ENCODE measurements at regions not wholly inside any gene's neighbourhood (a gene's known extent, or its start where the extent isn't known, plus 50 kb on each side); places are given as distances from the start of the nearest gene placed in this dataset.

DNA sequence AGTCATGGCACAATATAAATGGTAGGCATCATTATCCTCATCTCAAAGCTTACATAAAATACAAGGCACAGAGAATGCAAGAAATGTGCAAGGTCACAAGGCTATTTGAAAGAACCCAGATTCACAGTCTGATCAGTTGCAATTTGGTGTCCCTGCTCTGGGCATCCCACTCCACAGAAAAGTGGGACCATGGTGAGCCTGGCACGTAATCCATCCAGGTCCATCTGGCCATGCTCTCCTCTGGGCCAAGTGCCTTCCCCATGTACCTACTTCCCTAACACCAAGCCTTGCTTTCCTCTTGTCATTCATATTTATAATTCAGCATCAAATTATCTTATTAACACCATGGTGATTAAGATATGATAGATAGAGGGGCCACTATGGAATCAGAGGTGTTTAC, 390.0 kb downstream of the CDH11 start:
- H3K4me3 ChIP-seq (ENCODE audit: control insufficient read depth in 2 of 3, extremely low read depth in 1 of 3, insufficient read depth in 2 of 3, low read depth in 1 of 3, low read length in 3 of 3), result no peak overlapping the region
- no peaks in the 10 kb centered on the region for H3K79me2 ChIP-seq (ENCODE audit: control insufficient read depth, insufficient read depth, low read length)
- no peak for DNase-seq (ENCODE audit: low read depth, low spot score)
- no peak for FAIRE-seq
- H3K4me1 ChIP-seq (ENCODE audit: control insufficient read depth, extremely low read depth, insufficient read depth, low read length), result no peaks in the 10 kb centered on the region
- no peaks in the 10 kb centered on the region for H3K27me3 ChIP-seq (ENCODE audit: control insufficient read depth, extremely low read depth, insufficient read depth, low read length)
- no peak overlapping the region for H3K4me2 ChIP-seq (ENCODE audit: control insufficient read depth, extremely low read depth, insufficient read depth, low read depth, low read length)
- no peak overlapping the region for H2AFZ ChIP-seq (ENCODE audit: control insufficient read depth, low read length)
- no peaks in the 10 kb centered on the region for H3K9me1 ChIP-seq (ENCODE audit: control insufficient read depth, extremely low read depth, insufficient read depth, low read length)
- H3K9ac ChIP-seq (ENCODE audit: control insufficient read depth, extremely low read depth, insufficient read depth, low read length), result no peak overlapping the region
- H3K36me3 ChIP-seq (ENCODE audit: control insufficient read depth in 2 of 2, extremely low read depth in 1 of 2, insufficient read depth in 2 of 2, low read length in 2 of 2), result no peaks in the 10 kb centered on the region
- no peak overlapping the region for H3K27ac ChIP-seq (ENCODE audit: control insufficient read depth, insufficient read depth, low read length)
- TF ChIP-seq, protein P1, sequence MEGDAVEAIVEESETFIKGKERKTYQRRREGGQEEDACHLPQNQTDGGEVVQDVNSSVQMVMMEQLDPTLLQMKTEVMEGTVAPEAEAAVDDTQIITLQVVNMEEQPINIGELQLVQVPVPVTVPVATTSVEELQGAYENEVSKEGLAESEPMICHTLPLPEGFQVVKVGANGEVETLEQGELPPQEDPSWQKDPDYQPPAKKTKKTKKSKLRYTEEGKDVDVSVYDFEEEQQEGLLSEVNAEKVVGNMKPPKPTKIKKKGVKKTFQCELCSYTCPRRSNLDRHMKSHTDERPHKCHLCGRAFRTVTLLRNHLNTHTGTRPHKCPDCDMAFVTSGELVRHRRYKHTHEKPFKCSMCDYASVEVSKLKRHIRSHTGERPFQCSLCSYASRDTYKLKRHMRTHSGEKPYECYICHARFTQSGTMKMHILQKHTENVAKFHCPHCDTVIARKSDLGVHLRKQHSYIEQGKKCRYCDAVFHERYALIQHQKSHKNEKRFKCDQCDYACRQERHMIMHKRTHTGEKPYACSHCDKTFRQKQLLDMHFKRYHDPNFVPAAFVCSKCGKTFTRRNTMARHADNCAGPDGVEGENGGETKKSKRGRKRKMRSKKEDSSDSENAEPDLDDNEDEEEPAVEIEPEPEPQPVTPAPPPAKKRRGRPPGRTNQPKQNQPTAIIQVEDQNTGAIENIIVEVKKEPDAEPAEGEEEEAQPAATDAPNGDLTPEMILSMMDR (optimal IDR thresholded peaks at IDR 0.05 in 1 of 3, IDR thresholded peaks at IDR 0.05 in 1 of 3, conservative IDR thresholded peaks at IDR 0.05 in 1 of 3; ENCODE audit: extremely low read depth in 1 of 3, insufficient read depth in 2 of 3, low read length in 3 of 3), result no peak
- no peak for TF ChIP-seq EZH2 (IDR thresholded peaks at IDR 0.05; ENCODE audit: low read length)
- dilution Hi-C loops (cut with MboI; ENCODE audit: extremely low pct_ligation_motif_present, low sequenced_read_pairs), result no loop called here
- H4K20me1 ChIP-seq (ENCODE audit: control insufficient read depth, extremely low read depth, insufficient read depth, low read length), result no peaks in the 10 kb centered on the region
- no peaks in the 10 kb centered on the region for H3K9me3 ChIP-seq (ENCODE audit: control insufficient read depth, low read depth, low read length)

DNA sequence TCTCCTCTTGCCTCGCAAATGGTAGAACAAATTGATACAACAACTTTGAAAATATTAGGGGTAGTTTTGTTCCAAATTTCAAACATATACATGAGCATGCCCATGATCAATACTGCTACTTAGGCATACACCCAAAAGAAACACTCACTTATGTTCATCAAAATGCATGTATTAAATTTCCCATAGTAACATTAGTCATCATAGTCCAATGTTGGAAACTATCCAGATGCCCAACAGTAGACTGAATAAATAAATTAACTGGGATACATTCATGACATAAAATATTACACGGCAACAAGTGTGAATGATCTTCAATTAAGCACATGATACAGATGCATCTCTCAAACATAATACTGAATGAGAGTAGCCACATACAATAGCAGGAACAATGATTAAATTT, 391.6 kb downstream of the CDH11 start:
- Histone ChIP-seq H3K9ac (ENCODE audit: control insufficient read depth, extremely low read depth, insufficient read depth, low read length) (no peak overlapping the region), H3K9me3 (ENCODE audit: control insufficient read depth, low read depth, low read length) (no peaks in the 10 kb centered on the region), H3K79me2 (ENCODE audit: control insufficient read depth, insufficient read depth, low read length) (no peaks in the 10 kb centered on the region), H3K4me3 (ENCODE audit: control insufficient read depth in 2 of 3, extremely low read depth in 1 of 3, insufficient read depth in 2 of 3, low read depth in 1 of 3, low read length in 3 of 3) (no peak overlapping the region), H3K4me2 (ENCODE audit: control insufficient read depth, extremely low read depth, insufficient read depth, low read depth, low read length) (no peak overlapping the region), H3K4me1 (ENCODE audit: control insufficient read depth, extremely low read depth, insufficient read depth, low read length) (no peaks in the 10 kb centered on the region), H3K9me1 (ENCODE audit: control insufficient read depth, extremely low read depth, insufficient read depth, low read length) (no peaks in the 10 kb centered on the region), H2AFZ (ENCODE audit: control insufficient read depth, low read length) (no peak overlapping the region), H3K27ac (ENCODE audit: control insufficient read depth, insufficient read depth, low read length) (no peak overlapping the region), H3K36me3 (ENCODE audit: control insufficient read depth in 2 of 2, extremely low read depth in 1 of 2, insufficient read depth in 2 of 2, low read length in 2 of 2) (no peaks in the 10 kb centered on the region), H4K20me1 (ENCODE audit: control insufficient read depth, extremely low read depth, insufficient read depth, low read length) (no peaks in the 10 kb centered on the region), H3K27me3 (ENCODE audit: control insufficient read depth, extremely low read depth, insufficient read depth, low read length) (no peaks in the 10 kb centered on the region)
- TF ChIP-seq, protein P1 (optimal IDR thresholded peaks at IDR 0.05 in 1 of 3, IDR thresholded peaks at IDR 0.05 in 1 of 3, conservative IDR thresholded peaks at IDR 0.05 in 1 of 3; ENCODE audit: extremely low read depth in 1 of 3, insufficient read depth in 2 of 3, low read length in 3 of 3), result no peak
- no peak for TF ChIP-seq EZH2 (IDR thresholded peaks at IDR 0.05; ENCODE audit: low read length)
- FAIRE-seq (no peak), DNase-seq (ENCODE audit: low read depth, low spot score) (no peak)
- dilution Hi-C loops (cut with MboI; ENCODE audit: extremely low pct_ligation_motif_present, low sequenced_read_pairs), result no loop called here

All from keratinocyte (primary cell).